ENCODE measurements at regions not wholly inside any gene's neighbourhood (a gene's known extent, or its start where the extent isn't known, plus 50 kb on each side); places are given as distances from the start of the nearest gene placed in this dataset.
A peak's percentile ranks its signal among the peaks of the same experiment; 100 is the strongest.
"Not testable (repeated sequence)": the region's sequence is repeated elsewhere in the genome, so short reads cannot be mapped to it uniquely, and the experiment has no call there.

- DNase-seq = not testable (repeated sequence)
Measured at GRCh38 chr1:120619867-120620692, 103.7 kb upstream of the NBPF26 start.

- DNase-seq = not testable (repeated sequence)
Measured at GRCh38 chr1:120620693-120620969, 103.1 kb upstream of the NBPF26 start.

- not testable (repeated sequence) for DNase-seq
Measured at GRCh38 chr1:120621278-120621677, 102.5 kb upstream of the NBPF26 start.

- DNase-seq = not testable (repeated sequence)
Measured at GRCh38 chr1:120623539-120623938, 100.2 kb upstream of the NBPF26 start.

- DNase-seq = not testable (repeated sequence)
Measured at GRCh38 chr1:120624565-120625064, 99.1 kb upstream of the NBPF26 start.

- not testable (repeated sequence) for DNase-seq
Measured at GRCh38 chr1:120629832-120630455, 93.8 kb upstream of the NBPF26 start.

GRCh38 chr1:120634816-120635806, 88.6 kb upstream of the NBPF26 start:
- not testable (repeated sequence) for DNase-seq

GRCh38 chr1:120640261-120641013, 83.3 kb upstream of the NBPF26 start:
- not testable (repeated sequence) for DNase-seq

- DNase-seq = not testable (repeated sequence)
Measured at GRCh38 chr1:120641014-120641302, 82.8 kb upstream of the NBPF26 start.

GRCh38 chr1:120647182-120647581, 76.6 kb upstream of the NBPF26 start:
- DNase-seq = not testable (repeated sequence)

GRCh38 chr1:120648915-120649623, 74.7 kb upstream of the NBPF26 start:
- not testable (repeated sequence) for DNase-seq

GRCh38 chr1:120649730-120650129, 74.0 kb upstream of the NBPF26 start:
- DNase-seq = not testable (repeated sequence)

- DNase-seq = not testable (repeated sequence)
Measured at GRCh38 chr1:120654114-120654513, 69.6 kb upstream of the NBPF26 start.

- DNase-seq = not testable (repeated sequence)
Measured at GRCh38 chr1:120655394-120655793, 68.4 kb upstream of the NBPF26 start.

- not testable (repeated sequence) for DNase-seq
Measured at GRCh38 chr1:120656116-120656515, 67.6 kb upstream of the NBPF26 start.

GRCh38 chr1:120657804-120658203, 65.9 kb upstream of the NBPF26 start:
- not testable (repeated sequence) for DNase-seq

GRCh38 chr1:120658622-120659021, 65.1 kb upstream of the NBPF26 start:
- DNase-seq = not testable (repeated sequence)

- DNase-seq = not testable (repeated sequence)
Measured at GRCh38 chr1:120659133-120659532, 64.6 kb upstream of the NBPF26 start.

GRCh38 chr1:120664376-120665249, 59.1 kb upstream of the NBPF26 start:
- not testable (repeated sequence) for DNase-seq

GRCh38 chr1:120665250-120665577, 58.5 kb upstream of the NBPF26 start:
- DNase-seq = peak; percentile 55

- DNase-seq = not testable (repeated sequence)
Measured at GRCh38 chr1:120668187-120668586, 55.6 kb upstream of the NBPF26 start.

Data from activated CD8-positive, alpha-beta memory T cell treated with anti-CD3 and anti-CD28 coated beads for 24 hours (primary cell).